Lower leg skin (tissue), 4 donors: ENCODE measurements at regions not wholly inside any gene's neighbourhood (a gene's known extent, or its start where the extent isn't known, plus 50 kb on each side); places are given as distances from the start of the nearest gene placed in this dataset.

Source experiments
- DNase-seq, 2 donors: peaks; one replicate each; pipeline ENCODE4 v3.0.0-alpha.2; 2019; ENCODE audit warnings: low spot score in 2 of 2
- H3K4me3 ChIP-seq: fragments of 200-600 bp; sonication (generic); 2 replicates; pipeline ENCODE4 v1.5.1; 2017; ENCODE audit warnings: mild to moderate bottlenecking, low read depth; ENCODE audit not compliant: poor library complexity, severe bottlenecking
- POLR2A ChIP-seq, 2 donors: fragments of 450-650 bp; IDR thresholded peaks; one replicate each; pipeline ENCODE4 v1.6.1; 2016 to 2017; ENCODE audit warnings: antibody characterized with exemption in 2 of 2, mild to moderate bottlenecking in 1 of 2, moderate library complexity in 1 of 2
- WGBS, 2 donors: methylation state at CpG; one replicate each; pipeline ENCODE4 v1.1.5; 2018; 5-methylcytosine and 5-hydroxymethylcytosine counted together
- intact Hi-C: fragments of 100-400 bp; cut with DNase I; formaldehyde crosslinking; loops from one replicate; pipeline ENCODE4 v1.15.0; 2023; ENCODE audit warnings: low total_unique reads
- TF ChIP-seq, protein P1 (sequence below), 3 donors: fragments of 450-650 bp; IDR thresholded peaks; one replicate each; pipeline ENCODE4 v1.5.1; 2016; ENCODE audit warnings: antibody characterized with exemption in 3 of 3, mild to moderate bottlenecking in 3 of 3, moderate library complexity in 2 of 3

DNA sequence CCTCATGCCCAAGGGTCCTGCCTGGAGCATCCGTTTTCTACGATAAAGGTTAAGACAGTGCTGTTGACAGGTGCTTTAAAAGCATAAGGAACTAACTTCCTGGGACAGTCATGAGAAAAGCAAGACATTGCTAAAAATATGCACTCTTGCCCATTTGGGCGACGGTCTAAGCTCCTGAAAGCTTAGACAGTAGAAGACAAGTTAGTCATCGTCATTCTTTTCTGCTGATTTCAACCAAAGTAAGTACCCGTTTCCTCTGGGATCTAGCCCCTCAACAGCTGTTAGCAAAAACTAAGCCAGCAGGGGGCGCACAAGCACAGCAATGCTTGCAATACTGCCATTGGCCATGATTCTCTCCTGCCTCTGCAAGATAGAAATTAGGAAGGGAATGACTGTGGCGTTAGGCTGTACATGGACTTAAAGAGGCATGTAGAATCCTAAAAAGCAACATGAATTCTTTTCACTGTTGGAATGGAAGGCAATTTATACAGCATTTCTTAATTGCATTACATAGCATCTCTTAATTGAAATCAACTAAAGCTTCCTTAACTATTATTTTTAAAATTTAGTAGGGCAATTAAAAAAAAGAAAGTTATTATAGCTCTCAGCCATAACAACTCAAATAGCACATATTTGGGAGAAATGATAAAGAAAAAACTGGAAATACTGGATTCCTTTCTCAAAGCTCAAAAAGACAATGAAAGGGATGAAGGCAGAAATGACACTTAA, 147.8 kb upstream of the RALGAPA2 start:
- intact Hi-C loops: loop anchor here (5.0 to 10.0 kb wide), 2 partner anchors 647 to 715 kb away; no protein-coding TSS in a partner anchor
- TF ChIP-seq, protein P1, sequence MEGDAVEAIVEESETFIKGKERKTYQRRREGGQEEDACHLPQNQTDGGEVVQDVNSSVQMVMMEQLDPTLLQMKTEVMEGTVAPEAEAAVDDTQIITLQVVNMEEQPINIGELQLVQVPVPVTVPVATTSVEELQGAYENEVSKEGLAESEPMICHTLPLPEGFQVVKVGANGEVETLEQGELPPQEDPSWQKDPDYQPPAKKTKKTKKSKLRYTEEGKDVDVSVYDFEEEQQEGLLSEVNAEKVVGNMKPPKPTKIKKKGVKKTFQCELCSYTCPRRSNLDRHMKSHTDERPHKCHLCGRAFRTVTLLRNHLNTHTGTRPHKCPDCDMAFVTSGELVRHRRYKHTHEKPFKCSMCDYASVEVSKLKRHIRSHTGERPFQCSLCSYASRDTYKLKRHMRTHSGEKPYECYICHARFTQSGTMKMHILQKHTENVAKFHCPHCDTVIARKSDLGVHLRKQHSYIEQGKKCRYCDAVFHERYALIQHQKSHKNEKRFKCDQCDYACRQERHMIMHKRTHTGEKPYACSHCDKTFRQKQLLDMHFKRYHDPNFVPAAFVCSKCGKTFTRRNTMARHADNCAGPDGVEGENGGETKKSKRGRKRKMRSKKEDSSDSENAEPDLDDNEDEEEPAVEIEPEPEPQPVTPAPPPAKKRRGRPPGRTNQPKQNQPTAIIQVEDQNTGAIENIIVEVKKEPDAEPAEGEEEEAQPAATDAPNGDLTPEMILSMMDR (IDR thresholded peaks at IDR 0.05): peak in 1 of 3 donors; percentile 62
- TF ChIP-seq POLR2A (IDR thresholded peaks at IDR 0.05): no peak
- peak; percentile 82 to 96 for DNase-seq
- H3K4me3 ChIP-seq: no peak overlapping the region
- WGBS, 2 donors: 14 to 18% methylated on average over 8 of the region's 8 CpGs

DNA sequence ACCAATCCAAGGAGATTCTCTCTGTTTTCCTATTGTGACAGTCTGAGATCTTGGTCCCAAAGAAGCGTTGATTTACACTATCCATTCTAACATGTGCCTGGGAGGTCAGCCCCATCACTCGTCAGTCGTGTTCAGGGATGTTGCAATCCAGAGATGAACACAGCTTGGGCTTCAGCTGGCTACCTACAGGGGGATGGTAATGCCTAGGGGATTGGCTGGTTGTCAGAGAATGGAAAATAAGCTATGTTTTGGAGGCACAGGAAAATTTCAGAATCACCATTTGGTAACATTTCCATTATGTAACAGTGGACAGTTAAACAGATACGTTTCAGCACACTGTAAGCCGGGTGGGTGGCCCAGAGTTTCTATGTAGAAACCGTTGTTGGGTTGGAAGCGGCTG, 147.1 kb upstream of the RALGAPA2 start:
- no peak for TF ChIP-seq POLR2A (IDR thresholded peaks at IDR 0.05)
- TF ChIP-seq, protein P1 (IDR thresholded peaks at IDR 0.05): no peak
- H3K4me3 ChIP-seq: no peak overlapping the region
- WGBS, 2 donors: 64 to 69% methylated on average over 7 of the region's 7 CpGs
- intact Hi-C loops: no loop called here
- DNase-seq: no peak

DNA sequence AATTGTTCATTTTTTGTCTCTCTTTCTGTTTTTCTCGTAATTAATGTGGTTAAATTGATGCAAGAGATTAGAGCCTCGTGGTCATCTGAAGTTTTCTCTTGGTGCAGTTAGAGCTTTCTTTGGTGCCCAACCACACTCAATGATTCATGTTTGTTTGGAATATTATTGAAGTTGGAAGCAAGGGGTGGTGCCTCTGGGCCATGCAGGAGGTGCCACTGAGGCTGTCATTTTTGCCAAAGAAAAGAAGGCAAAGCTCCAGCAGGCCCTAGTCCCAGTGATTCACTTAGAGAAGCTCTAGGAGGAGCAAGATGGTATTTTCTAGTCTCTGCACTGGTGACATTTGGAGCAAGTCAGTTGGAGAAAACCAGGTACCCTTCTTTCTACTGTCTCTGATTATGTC, 144.5 kb upstream of the RALGAPA2 start:
- WGBS, 2 donors: 55% methylated on average over 2 of the region's 2 CpGs
- no peak overlapping the region for H3K4me3 ChIP-seq
- DNase-seq: peak in 1 of 2 donors; percentile 32
- intact Hi-C loops: no loop called here
- TF ChIP-seq, protein P1 (IDR thresholded peaks at IDR 0.05): no peak
- TF ChIP-seq POLR2A (IDR thresholded peaks at IDR 0.05): no peak

DNA sequence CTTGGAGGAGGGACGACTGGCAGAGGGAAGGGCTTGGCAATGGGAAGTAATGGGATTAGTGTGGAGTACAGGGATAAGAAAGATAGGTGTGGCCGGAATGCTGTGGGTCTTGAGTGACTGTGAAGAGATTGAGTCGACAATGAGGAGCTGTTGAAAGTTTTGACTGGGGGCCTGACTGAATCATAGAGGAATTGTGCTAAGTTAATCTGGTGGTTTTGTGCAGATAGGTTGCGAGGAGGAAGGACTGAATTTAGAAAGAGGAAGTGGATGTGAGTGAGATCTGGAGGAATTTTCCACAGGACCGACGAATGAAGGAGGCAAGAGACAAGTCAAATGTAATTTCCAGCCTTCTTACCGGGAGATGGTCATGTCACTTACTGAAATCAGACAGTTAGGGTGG, 143.9 kb upstream of the RALGAPA2 start:
- TF ChIP-seq POLR2A (IDR thresholded peaks at IDR 0.05): no peak
- TF ChIP-seq, protein P1 (IDR thresholded peaks at IDR 0.05): no peak
- WGBS, 2 donors: 68 to 76% methylated on average over 7 of the region's 7 CpGs
- peak in 1 of 2 donors; percentile 39 for DNase-seq
- intact Hi-C loops: no loop called here
- H3K4me3 ChIP-seq: no peak overlapping the region

DNA sequence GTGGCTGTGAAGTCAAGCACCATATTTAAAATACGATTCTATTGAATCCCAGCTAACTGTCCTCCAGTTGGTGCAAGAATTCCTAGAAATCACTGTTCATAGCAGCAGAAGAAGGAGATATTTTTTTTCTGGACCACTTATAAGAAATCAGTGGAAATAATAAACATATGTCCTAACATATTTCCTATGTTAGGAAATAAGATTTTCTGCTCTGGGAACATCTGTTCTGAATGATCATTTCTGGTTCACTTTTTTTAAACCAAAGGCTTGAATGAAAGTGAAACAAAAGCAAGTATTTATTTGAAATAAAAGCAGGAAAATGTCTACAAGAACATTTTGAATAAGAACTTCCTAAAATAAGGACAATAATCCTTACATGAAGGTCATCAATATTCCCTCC, 138.9 kb upstream of the RALGAPA2 start:
- TF ChIP-seq POLR2A (IDR thresholded peaks at IDR 0.05): no peak
- TF ChIP-seq, protein P1 (IDR thresholded peaks at IDR 0.05): no peak
- whole genome bisulfite sequencing, 2 donors: 30 to 36% methylated on average over 1 of the region's 1 CpG
- intact Hi-C loops: no loop called here
- no peak for DNase-seq
- H3K4me3 ChIP-seq: no peak overlapping the region

DNA sequence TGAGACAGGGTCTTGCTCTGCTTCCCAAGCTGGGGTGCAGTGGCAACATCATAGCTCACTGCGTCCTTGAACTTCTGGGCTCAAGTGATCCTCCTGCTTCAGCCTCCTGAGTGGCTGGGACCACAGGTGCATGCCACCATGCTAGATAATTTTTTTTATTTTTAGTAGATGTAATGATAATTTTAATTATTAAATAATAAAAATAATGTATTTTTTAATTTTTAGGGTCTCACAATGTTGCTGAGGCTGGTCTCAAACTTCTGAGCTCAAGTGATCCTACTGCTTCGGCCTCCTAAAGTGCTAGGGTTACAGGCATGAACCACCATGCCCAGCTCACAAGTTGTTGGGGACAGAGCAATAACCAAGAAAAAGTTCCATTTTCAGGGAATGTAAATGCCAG, 138.0 kb upstream of the RALGAPA2 start:
- 96 to 98% methylated on average over 2 of the region's 2 CpGs for WGBS, 2 donors
- H3K4me3 ChIP-seq: no peak overlapping the region
- TF ChIP-seq POLR2A (IDR thresholded peaks at IDR 0.05): no peak
- TF ChIP-seq, protein P1 (IDR thresholded peaks at IDR 0.05): no peak
- DNase-seq: no peak
- intact Hi-C loops: no loop called here
